22Rv1 (cell line): ENCODE measurements at regions not wholly inside any gene's neighbourhood (a gene's known extent, or its start where the extent isn't known, plus 50 kb on each side); places are given as distances from the start of the nearest gene placed in this dataset.

Experiments used
- H3K27ac ChIP-seq: fragments of 450-650 bp; 2 replicates; pipeline ENCODE4 v1.5.1; 2017
- ZFX ChIP-seq: fragments of 450-650 bp; IDR thresholded peaks from 2 replicates; pipeline ENCODE4 v1.6.1; 2017; ENCODE audit warnings: antibody characterized with exemption, borderline replicate concordance
- TF ChIP-seq, protein P1 (sequence below): fragments of 450-650 bp; IDR thresholded peaks from 2 replicates; pipeline ENCODE4 v1.5.1; 2017; ENCODE audit warnings: mild to moderate bottlenecking

DNA sequence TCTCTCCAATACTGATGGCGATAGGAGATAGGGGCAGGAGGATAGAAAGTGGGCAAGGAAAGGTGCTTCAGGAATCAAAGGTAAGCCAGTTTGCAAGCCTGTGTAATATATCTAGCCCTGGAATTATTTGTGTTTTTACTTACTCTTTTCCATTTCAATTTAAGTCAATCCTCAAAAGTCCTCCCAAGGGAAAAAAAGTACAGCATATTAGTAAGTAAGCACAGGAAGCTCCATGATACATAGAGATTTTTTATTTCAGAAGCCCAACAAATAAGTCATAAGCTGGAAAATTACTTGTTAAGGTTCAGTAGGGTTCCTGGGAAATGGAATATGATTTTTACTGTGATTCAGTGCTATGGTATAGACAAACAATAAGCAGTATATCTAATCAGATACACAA is 337.7 kb upstream of the DUSP10 start:
- no peak overlapping the region for H3K27ac ChIP-seq

GRCh38 chr1:222077206-222077605 is 335.3 kb upstream of the DUSP10 start:
- TF ChIP-seq, protein P1, sequence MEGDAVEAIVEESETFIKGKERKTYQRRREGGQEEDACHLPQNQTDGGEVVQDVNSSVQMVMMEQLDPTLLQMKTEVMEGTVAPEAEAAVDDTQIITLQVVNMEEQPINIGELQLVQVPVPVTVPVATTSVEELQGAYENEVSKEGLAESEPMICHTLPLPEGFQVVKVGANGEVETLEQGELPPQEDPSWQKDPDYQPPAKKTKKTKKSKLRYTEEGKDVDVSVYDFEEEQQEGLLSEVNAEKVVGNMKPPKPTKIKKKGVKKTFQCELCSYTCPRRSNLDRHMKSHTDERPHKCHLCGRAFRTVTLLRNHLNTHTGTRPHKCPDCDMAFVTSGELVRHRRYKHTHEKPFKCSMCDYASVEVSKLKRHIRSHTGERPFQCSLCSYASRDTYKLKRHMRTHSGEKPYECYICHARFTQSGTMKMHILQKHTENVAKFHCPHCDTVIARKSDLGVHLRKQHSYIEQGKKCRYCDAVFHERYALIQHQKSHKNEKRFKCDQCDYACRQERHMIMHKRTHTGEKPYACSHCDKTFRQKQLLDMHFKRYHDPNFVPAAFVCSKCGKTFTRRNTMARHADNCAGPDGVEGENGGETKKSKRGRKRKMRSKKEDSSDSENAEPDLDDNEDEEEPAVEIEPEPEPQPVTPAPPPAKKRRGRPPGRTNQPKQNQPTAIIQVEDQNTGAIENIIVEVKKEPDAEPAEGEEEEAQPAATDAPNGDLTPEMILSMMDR: no peak
- TF ChIP-seq ZFX: no peak
- H3K27ac ChIP-seq: no peak overlapping the region

More for the DNA sequence above, 337.7 kb upstream of the DUSP10 start:
- TF ChIP-seq, protein P1: no peak
- TF ChIP-seq ZFX: no peak

- TF ChIP-seq ZFX: no peak
- TF ChIP-seq, protein P1: no peak
Measured at GRCh38 chr1:222074317-222074716, 332.4 kb upstream of the DUSP10 start.

GRCh38 chr1:222073307-222073995 is 331.6 kb upstream of the DUSP10 start:
- TF ChIP-seq, protein P1: no peak
- TF ChIP-seq ZFX: no peak

More at GRCh38 chr1:222074317-222074716, 332.4 kb upstream of the DUSP10 start:
- H3K27ac ChIP-seq: no peak overlapping the region

GRCh38 chr1:222071387-222071786 is 329.5 kb upstream of the DUSP10 start:
- TF ChIP-seq ZFX: no peak
- TF ChIP-seq, protein P1: no peak
- H3K27ac ChIP-seq: no peak overlapping the region

More at GRCh38 chr1:222073307-222073995, 331.6 kb upstream of the DUSP10 start:
- no peak overlapping the region for H3K27ac ChIP-seq

DNA sequence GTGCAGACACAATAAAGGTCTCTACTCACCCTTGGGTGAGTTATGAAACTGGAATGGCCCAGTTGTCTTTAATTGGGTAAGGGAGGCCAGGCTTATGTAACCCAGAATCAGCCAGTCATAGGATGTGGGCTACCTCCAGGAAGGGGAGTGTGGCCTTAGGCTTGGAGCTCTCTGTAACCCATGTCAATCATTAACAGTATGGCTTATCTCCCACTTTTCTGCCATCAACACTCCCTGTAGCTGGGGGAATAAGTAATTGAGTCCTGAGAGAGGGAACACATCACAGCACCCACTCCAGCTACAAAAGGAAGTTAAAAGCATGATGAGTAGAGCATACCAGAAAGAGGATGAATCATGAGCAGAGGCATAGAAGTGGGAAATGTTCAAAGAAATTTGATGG is 327.0 kb upstream of the DUSP10 start:
- no peak for TF ChIP-seq ZFX
- TF ChIP-seq, protein P1: no peak
- H3K27ac ChIP-seq: no peak overlapping the region

- no peak overlapping the region for H3K27ac ChIP-seq
- TF ChIP-seq ZFX: no peak
- TF ChIP-seq, protein P1: no peak
Measured at GRCh38 chr1:222068101-222068500, 326.2 kb upstream of the DUSP10 start.
